Common myeloid progenitor, CD34-positive (primary cell): ENCODE measurements at regions not wholly inside any gene's neighbourhood (a gene's known extent, or its start where the extent isn't known, plus 50 kb on each side); places are given as distances from the start of the nearest gene placed in this dataset.

Experiments used
- CTCF ChIA-PET: fragments of 350-600 bp; sonication (Branson Sonifier 250); formaldehyde crosslinking; loops from one replicate; lab custom pipeline; 2021; ENCODE audit warnings: antibody characterized with exemption; lab: Charles Lee
- POLR2A ChIA-PET: fragments of 350-600 bp; sonication (Branson Sonifier 250); formaldehyde crosslinking; loops from one replicate; lab custom pipeline; 2021; ENCODE audit warnings: antibody characterized with exemption; lab: Charles Lee
- DNase-seq, 3 donors: peaks; one replicate each; pipeline versions ENCODE4 v3.0.0 to v3.0.0-alpha.2; 2013
- H3K27ac ChIP-seq, 2 experiments: 1 replicate in 1 of 2; 2 replicates in 1 of 2; pipeline ENCODE4 v1.7.0; 2013; ENCODE audit warnings: inconsistent platforms in 2 of 2, low read length in 2 of 2, mild to moderate bottlenecking in 2 of 2, low read depth in 1 of 2, moderate library complexity in 1 of 2; ENCODE audit not compliant: severe bottlenecking in 2 of 2, insufficient read depth in 1 of 2, poor library complexity in 1 of 2
- H3K27me3 ChIP-seq, 5 experiments: replicated peaks in 2 of 5; 1 replicate in 3 of 5; 2 replicates in 2 of 5; pipeline versions ENCODE4 v1.6.1 to v1.7.0; 2013; ENCODE audit warnings: low read length in 4 of 5, mild to moderate bottlenecking in 2 of 5, moderate library complexity in 2 of 5, inconsistent platforms in 1 of 5; ENCODE audit not compliant: insufficient read depth in 5 of 5, control insufficient read depth in 4 of 5
- H3K36me3 ChIP-seq, 4 experiments: 1 replicate in 2 of 4; 2 replicates in 2 of 4; pipeline versions ENCODE4 v1.6.1 to v1.7.0; 2013; ENCODE audit warnings: low read length in 3 of 4, control low read depth in 1 of 4, mild to moderate bottlenecking in 1 of 4; ENCODE audit not compliant: control insufficient read depth in 4 of 4, insufficient read depth in 4 of 4
- H3K4me1 ChIP-seq, 4 experiments: 1 replicate in 3 of 4; 2 replicates in 1 of 4; pipeline versions ENCODE4 v1.6.1 to v1.7.1; 2013; ENCODE audit warnings: low read length in 3 of 4, mild to moderate bottlenecking in 3 of 4, control low read depth in 1 of 4, inconsistent platforms in 1 of 4, moderate library complexity in 1 of 4; ENCODE audit not compliant: control insufficient read depth in 4 of 4, insufficient read depth in 4 of 4; ENCODE audit errors: control extremely low read depth in 1 of 4
- H3K4me3 ChIP-seq, 7 experiments: 1 replicate in 4 of 7; 2 replicates in 3 of 7; pipeline versions ENCODE4 v1.5.1 to v1.7.0; 2013; ENCODE audit warnings: mild to moderate bottlenecking in 7 of 7, low read length in 6 of 7, moderate library complexity in 6 of 7, inconsistent platforms in 2 of 7, low read depth in 2 of 7, control low read depth in 1 of 7; ENCODE audit not compliant: insufficient read depth in 4 of 7, control insufficient read depth in 1 of 7; ENCODE audit errors: extremely low read depth in 1 of 7
- H3K9me3 ChIP-seq, 5 experiments: 1 replicate in 4 of 5; 2 replicates in 1 of 5; pipeline versions ENCODE4 v1.6.1 to v1.7.1; 2013; ENCODE audit warnings: low read length in 4 of 5, mild to moderate bottlenecking in 2 of 5, inconsistent platforms in 1 of 5, low read depth in 1 of 5, moderate library complexity in 1 of 5; ENCODE audit not compliant: control insufficient read depth in 4 of 5, insufficient read depth in 2 of 5; ENCODE audit errors: control extremely low read depth in 1 of 5
- WGBS: methylation state at CpG from one replicate; pipeline ENCODE4 v1.1.5; 2013; ENCODE audit not compliant: insufficient coverage; 5-methylcytosine and 5-hydroxymethylcytosine counted together

DNA sequence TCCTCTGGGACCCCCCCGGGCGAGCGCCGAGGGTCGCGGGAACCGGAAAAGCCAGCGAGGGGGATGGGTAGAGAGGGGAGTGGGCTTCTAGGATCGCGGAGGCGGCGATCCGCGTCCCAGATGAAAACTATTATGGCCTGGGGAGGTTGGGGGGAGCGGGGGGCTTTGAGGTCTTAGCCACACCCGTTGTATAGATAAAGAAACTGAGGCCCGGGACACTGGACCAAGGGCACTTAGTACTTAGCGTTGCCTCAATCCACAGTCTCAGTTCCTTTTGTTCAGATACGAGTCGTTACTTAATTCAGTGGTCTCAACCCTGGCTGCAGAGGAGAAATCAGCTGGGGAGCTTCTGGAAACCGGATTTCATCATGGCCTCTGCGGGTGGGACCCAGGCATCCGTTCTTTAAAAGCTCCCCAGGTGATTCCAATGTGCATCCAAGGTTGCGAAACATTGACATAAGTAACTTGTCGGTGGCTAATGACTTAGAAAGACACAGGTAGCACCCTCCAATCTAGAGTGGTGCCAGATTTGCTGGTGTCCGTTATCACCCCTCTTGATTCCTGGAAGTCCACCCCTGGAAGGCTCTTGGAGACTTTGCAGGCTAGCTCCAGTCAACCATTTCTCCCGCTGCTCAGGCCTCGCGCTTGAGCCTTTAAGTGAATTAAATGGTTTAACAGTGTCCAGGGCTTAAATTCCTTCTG lies 90.7 kb downstream of the GEMIN8 start:
- Histone ChIP-seq H3K4me3 (peak overlapping the region in 6 of 7 experiments; percentile 37 to 73 (median 58)), H3K9me3 (peaks cover 0 to 2% (median 0%) of the 10 kb centered on the region in 5 experiments), H3K4me1 (peaks cover 0 to 8% (median 4%) of the 10 kb centered on the region in 4 experiments), H3K36me3 (no peaks in the 10 kb centered on the region), H3K27ac (no peak overlapping the region), H3K27me3 (peaks cover 0 to 65% (median 13%) of the 10 kb centered on the region in 5 experiments)
- POLR2A ChIA-PET, result no interaction called here
- DNase-seq, result peak in 2 of 3 donors; percentile 34 to 48
- CTCF ChIA-PET, result interaction anchor here (0.7 kb wide), 1 partner anchor 93 kb away, joined by 3 read pairs; no protein-coding TSS in a partner anchor
- whole genome bisulfite sequencing, result 16% methylated on average over 24 of the region's 29 CpGs

DNA sequence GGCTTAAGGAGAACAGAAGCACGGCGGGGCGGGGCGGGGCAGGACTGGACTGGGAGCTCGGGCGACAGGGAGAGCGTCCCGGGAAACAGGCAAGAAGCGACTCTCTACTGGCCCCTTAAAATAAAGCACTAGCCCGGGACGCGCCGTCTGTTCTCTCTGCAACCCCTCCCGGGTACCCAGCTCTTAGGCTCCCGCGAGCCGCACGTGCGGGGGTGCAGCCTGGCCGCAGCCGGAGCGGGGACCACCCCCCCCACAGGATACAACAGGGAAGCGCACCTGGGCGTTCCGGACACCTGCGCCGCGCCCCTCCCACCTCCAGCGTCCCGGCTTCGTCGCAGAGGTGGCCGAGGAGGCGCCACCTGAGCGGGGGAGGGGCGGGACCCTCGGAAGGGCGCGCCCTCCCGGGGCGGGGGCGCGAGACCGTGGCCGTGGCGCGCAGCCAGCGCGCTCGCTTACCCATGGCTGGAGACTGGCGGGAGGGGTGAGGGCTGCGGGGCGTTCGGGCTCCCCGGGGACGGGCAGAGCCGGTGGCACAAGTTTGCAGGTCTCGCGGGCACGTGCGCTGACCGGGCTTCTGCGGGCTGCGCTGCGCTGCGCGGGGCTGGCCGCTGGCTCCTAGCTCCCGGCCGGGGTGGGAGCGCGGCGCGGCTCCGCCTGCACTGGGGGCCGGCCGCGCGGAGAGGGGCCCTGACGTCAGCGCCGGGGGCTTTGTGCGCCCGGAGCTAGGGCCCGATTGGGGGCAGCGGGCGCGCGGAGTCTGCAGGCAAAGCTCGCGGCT lies 91.5 kb downstream of the GEMIN8 start:
- 2% methylated on average over 61 of the region's 91 CpGs for WGBS
- Histone ChIP-seq H3K9me3 (no peaks in the 10 kb centered on the region), H3K27ac (no peak overlapping the region), H3K4me3 (peak overlapping the region; percentile 31 to 73 (median 54)), H3K27me3 (peaks cover 0 to 65% (median 13%) of the 10 kb centered on the region in 5 experiments), H3K36me3 (no peaks in the 10 kb centered on the region), H3K4me1 (peaks cover 0 to 8% (median 4%) of the 10 kb centered on the region in 4 experiments)
- ChIA-PET POLR2A (no interaction called here), CTCF (interaction anchor here (0.7 kb wide), 1 partner anchor 94 kb away, joined by 3 read pairs; no protein-coding TSS in a partner anchor)
- DNase-seq, result peak in 2 of 3 donors; percentile 23 to 43

DNA sequence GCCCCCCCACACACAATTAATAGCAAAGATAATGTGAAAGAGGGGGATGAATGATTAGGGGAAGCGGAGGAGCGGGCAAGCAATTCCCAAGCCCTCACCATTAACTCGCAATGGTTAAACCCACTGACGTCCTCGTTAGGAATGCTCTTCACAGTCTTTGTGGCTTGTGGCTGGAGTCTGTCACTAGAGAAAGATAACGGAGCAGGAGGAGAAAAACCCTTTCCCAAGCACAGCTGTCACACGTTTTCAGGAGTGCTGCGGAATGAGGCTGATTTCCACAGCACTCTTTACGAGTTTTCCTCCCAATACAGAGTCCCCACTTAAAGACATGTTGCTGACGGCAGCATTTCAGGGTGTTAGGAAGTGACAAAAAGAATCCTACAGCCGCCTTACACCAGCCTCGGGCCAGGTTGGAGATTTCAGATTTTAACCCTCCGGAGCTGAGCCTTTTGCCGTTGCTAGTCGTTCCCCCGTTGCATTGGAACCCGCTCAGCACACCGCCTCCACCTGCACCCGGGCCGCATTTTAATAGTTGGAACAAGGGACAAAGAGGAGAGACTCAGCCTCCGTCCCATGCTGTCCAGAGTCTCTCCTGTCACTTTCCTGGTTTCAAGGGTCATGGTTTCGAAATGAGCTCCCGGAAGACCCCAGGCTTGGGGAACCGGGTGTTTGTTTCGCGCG lies 92.2 kb downstream of the GEMIN8 start:
- H3K4me3 ChIP-seq, result peak overlapping the region; percentile 7 to 73 (median 54)
- no peaks in the 10 kb centered on the region for H3K36me3 ChIP-seq
- POLR2A ChIA-PET, result no interaction called here
- WGBS, result 4% methylated on average over 21 of the region's 27 CpGs
- no peaks in the 10 kb centered on the region for H3K9me3 ChIP-seq
- peak in 1 of 3 donors; percentile 26 for DNase-seq
- H3K27me3 ChIP-seq, result peaks cover 0 to 65% (median 13%) of the 10 kb centered on the region in 5 experiments
- CTCF ChIA-PET, result no interaction called here
- no peak overlapping the region for H3K27ac ChIP-seq
- peaks cover 0 to 8% (median 4%) of the 10 kb centered on the region in 4 experiments for H3K4me1 ChIP-seq

DNA sequence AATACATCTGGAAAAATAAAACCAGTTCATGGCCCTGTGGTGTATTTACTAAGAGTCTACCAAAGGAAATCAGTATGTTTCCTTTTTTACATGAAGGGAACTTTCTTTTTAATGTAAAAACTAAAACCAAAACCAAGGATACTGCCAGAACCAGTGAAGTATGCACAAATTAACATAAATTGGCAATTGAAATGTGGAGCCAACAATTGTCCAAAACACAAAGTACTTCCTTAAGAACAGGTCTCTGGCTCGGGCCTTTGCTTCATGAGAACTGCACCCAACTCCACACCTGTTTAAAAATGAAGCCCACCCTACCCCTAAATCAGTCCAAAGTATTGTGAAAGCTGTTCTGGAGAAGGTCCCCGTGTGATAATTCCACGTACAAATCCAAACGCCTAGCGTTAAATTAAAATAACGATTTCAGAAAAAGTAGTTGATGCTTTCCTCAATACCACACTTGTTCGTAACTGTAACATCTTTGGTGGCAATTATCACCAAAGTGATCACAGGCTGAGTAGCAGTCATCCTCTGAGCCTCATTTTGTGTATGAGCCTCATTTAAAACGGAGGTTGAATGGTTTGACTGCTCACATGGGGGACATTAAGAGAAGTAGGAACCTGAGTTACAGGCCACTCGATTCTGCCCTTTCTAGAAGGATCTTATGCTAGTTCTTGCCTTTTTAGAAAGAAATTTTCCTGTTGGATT lies 93.0 kb downstream of the GEMIN8 start:
- DNase-seq, result peak in 1 of 3 donors; percentile 8
- Histone ChIP-seq H3K27me3 (peaks cover 0 to 65% (median 13%) of the 10 kb centered on the region in 5 experiments), H3K4me3 (no peak overlapping the region), H3K9me3 (no peaks in the 10 kb centered on the region), H3K4me1 (peaks cover 0 to 8% (median 4%) of the 10 kb centered on the region in 4 experiments), H3K36me3 (no peaks in the 10 kb centered on the region), H3K27ac (no peak overlapping the region)
- 59% methylated on average over 9 of the region's 9 CpGs for WGBS
- CTCF ChIA-PET, result no interaction called here
- POLR2A ChIA-PET, result no interaction called here

DNA sequence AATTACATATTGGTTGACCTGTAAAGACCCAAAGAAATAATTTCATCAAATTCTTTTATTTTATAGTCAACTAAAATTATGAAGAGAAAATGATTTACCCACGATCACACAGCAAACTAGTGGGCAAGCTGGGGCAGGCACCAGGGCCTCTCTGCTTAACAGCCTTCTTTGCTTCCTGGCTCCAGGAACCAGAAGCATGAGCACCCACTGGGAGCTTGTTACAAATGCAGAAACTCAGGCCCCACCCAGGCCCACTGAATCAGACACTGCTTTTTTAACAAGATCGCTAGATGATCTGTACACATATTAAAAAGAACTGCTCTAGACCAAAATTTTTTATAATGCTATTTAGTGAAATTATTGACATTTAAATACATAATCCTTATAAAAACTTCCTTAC lies 95.0 kb downstream of the GEMIN8 start:
- Histone ChIP-seq H3K9me3 (no peaks in the 10 kb centered on the region), H3K27me3 (peaks cover 0 to 46% (median 5%) of the 10 kb centered on the region in 5 experiments), H3K27ac (no peak overlapping the region), H3K4me3 (no peak overlapping the region), H3K4me1 (peaks cover 0 to 8% (median 4%) of the 10 kb centered on the region in 4 experiments), H3K36me3 (no peaks in the 10 kb centered on the region)
- ChIA-PET POLR2A (no interaction called here), CTCF (interaction anchor here (0.8 kb wide), 1 partner anchor 185 kb away, joined by 3 read pairs; no protein-coding TSS in a partner anchor)
- no peak for DNase-seq
- 80% methylated on average over 1 of the region's 2 CpGs for WGBS

DNA sequence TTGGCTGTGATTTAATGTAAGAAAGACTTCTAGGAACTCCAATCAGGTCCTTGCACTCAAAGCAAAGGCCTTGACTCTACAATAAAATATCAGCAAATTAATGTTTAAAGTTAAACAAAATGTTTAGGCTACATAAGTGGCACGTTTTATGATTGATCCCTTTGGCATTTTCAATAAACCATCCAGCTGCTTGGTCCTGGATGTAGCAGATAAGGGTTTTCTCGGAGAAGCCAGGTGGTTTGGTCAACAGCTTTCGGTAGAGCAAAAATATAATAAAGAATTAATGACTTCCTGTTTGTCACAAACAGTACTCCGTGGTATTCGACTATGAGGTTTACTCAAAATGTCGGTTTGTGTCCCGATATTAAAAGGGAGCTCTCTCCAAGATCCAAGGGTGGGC lies 95.8 kb downstream of the GEMIN8 start:
- peaks cover 0 to 37% (median 0%) of the 10 kb centered on the region in 5 experiments for H3K27me3 ChIP-seq
- no peak overlapping the region for H3K4me3 ChIP-seq
- CTCF ChIA-PET, result interaction anchor here (0.8 kb wide), 1 partner anchor 184 kb away, joined by 3 read pairs; no protein-coding TSS in a partner anchor
- H3K27ac ChIP-seq, result no peak overlapping the region
- H3K9me3 ChIP-seq, result no peaks in the 10 kb centered on the region
- 63% methylated on average over 7 of the region's 7 CpGs for WGBS
- no peaks in the 10 kb centered on the region for H3K36me3 ChIP-seq
- peaks cover 0 to 6% (median 4%) of the 10 kb centered on the region in 4 experiments for H3K4me1 ChIP-seq
- POLR2A ChIA-PET, result no interaction called here
- peak in 1 of 3 donors; percentile 21 for DNase-seq
